A673 (cell line): ENCODE measurements at regions not wholly inside any gene's neighbourhood (a gene's known extent, or its start where the extent isn't known, plus 50 kb on each side); places are given as distances from the start of the nearest gene placed in this dataset.

Source experiments
- CTCF ChIP-seq: fragments of 300-800, 200-600 bp; sonication (generic); conservative IDR thresholded peaks from 2 replicates; pipeline ENCODE4 v1.5.1; 2017; ENCODE audit warnings: low read depth, mild to moderate bottlenecking, antibody characterized with exemption, low read length, moderate library complexity, mixed read lengths
- EZH2 ChIP-seq: fragments of 200-600 bp; sonication (generic); IDR thresholded peaks from 2 replicates; pipeline ENCODE4 v1.6.1; 2017; ENCODE audit warnings: borderline replicate concordance, low read depth, mild to moderate bottlenecking, mixed read lengths, antibody characterized with exemption, low read length; ENCODE audit not compliant: poor library complexity, severe bottlenecking

GRCh38 chr1:38623529-38623928, 236.0 kb downstream of the RRAGC start:
- TF ChIP-seq CTCF = no peak
- no peak for TF ChIP-seq EZH2
